Activated B cell treated with CpG ODN at 0.5 μM for 24 hours (primary cell): ENCODE measurements at regions not wholly inside any gene's neighbourhood (a gene's known extent, or its start where the extent isn't known, plus 50 kb on each side); places are given as distances from the start of the nearest gene placed in this dataset.
A peak's percentile ranks its signal among the peaks of the same experiment; 100 is the strongest.

Experiments used
- ATAC-seq: fragments of 200-7000 bp; cut with Tn5 transposase; one replicate; pipeline ENCODE4 v1.10.0; 2021; ENCODE audit warnings: low read depth, mild to moderate bottlenecking, moderate library complexity
- CTCF ChIA-PET: fragments of 350-600 bp; sonication (Branson Sonifier 250); formaldehyde crosslinking; loops from one replicate; lab custom pipeline; 2021; ENCODE audit warnings: antibody characterized with exemption; lab: Charles Lee
- POLR2A ChIA-PET: fragments of 350-600 bp; sonication (Branson Sonifier 250); formaldehyde crosslinking; loops from one replicate; lab custom pipeline; 2021; ENCODE audit warnings: antibody characterized with exemption; lab: Charles Lee
- DNase-seq: peaks from one replicate; pipeline ENCODE4 v3.0.0; 2022
- H3K27ac Mint-ChIP-seq: one replicate; pipeline ENCODE4 v1.8.0; 2020; ENCODE audit warnings: mixed read lengths
- H3K27me3 Mint-ChIP-seq: one replicate; pipeline ENCODE4 v1.8.0; 2021; ENCODE audit warnings: mixed read lengths
- H3K36me3 Mint-ChIP-seq: one replicate; pipeline ENCODE4 v1.8.0; 2021; ENCODE audit warnings: low read depth, mixed read lengths
- H3K4me1 Mint-ChIP-seq: one replicate; pipeline ENCODE4 v1.8.0; 2021; ENCODE audit warnings: mixed read lengths
- H3K4me3 Mint-ChIP-seq: one replicate; pipeline ENCODE4 v1.8.0; 2020; ENCODE audit warnings: mild to moderate bottlenecking, mixed read lengths
- H3K9me3 Mint-ChIP-seq: one replicate; pipeline ENCODE4 v1.8.0; 2020; ENCODE audit warnings: mixed read lengths
- CTCF ChIP-seq: fragments of 200-600 bp; IDR thresholded peaks from one replicate; pipeline ENCODE4 v1.8.0; 2022; ENCODE audit warnings: antibody characterized with exemption, mild to moderate bottlenecking
- intact Hi-C: fragments of 100-400 bp; cut with micrococcal nuclease; formaldehyde crosslinking; loops from one replicate; pipeline ENCODE4 v1.15.1; 2024

- POLR2A ChIA-PET = no interaction called here
Observed at GRCh38 chr9:91034521-91034920, 232.9 kb downstream of the SYK start.

GRCh38 chr9:91034976-91035824 is 233.6 kb downstream of the SYK start:
- TF ChIP-seq CTCF = no peak
- Mint-ChIP-seq H3K9me3 (no peaks in the 10 kb centered on the region), H3K27ac (no peak overlapping the region), H3K27me3 (peaks cover 19% of the 10 kb centered on the region), H3K4me1 (peaks cover 31% of the 10 kb centered on the region), H3K4me3 (peak overlapping the region; percentile 36), H3K36me3 (no peaks in the 10 kb centered on the region)
- ChIA-PET POLR2A (no interaction called here), CTCF (interaction anchor here (1.5 to 3.0 kb wide), 2 partner anchors 391 to 692 kb away, joined by 5 to 25 read pairs; no protein-coding TSS in a partner anchor)
- DNase-seq (no peak), ATAC-seq (no peak)
- intact Hi-C loops = loop anchor here (1.0 to 5.0 kb wide), 4 partner anchors 120 to 692 kb away; no protein-coding TSS in a partner anchor

More at GRCh38 chr9:91034521-91034920, 232.9 kb downstream of the SYK start:
- Mint-ChIP-seq H3K36me3 (no peaks in the 10 kb centered on the region), H3K4me1 (peaks cover 31% of the 10 kb centered on the region), H3K9me3 (no peaks in the 10 kb centered on the region), H3K4me3 (no peak overlapping the region), H3K27ac (no peak overlapping the region), H3K27me3 (peaks cover 19% of the 10 kb centered on the region)
- intact Hi-C loops = loop anchor here (1.0 kb wide), 2 partner anchors 119 to 693 kb away; no protein-coding TSS in a partner anchor
- ATAC-seq = no peak
- CTCF ChIA-PET = interaction anchor here (1.5 to 3.0 kb wide), 2 partner anchors 391 to 692 kb away, joined by 5 to 25 read pairs; no protein-coding TSS in a partner anchor
- TF ChIP-seq CTCF = no peak
- no peak for DNase-seq

- H3K4me1 Mint-ChIP-seq = peaks cover 31% of the 10 kb centered on the region
Observed at GRCh38 chr9:91035825-91036208, 234.2 kb downstream of the SYK start.

GRCh38 chr9:91036356-91036755 is 234.7 kb downstream of the SYK start:
- Mint-ChIP-seq H3K9me3 (no peaks in the 10 kb centered on the region), H3K27me3 (peaks cover 12% of the 10 kb centered on the region), H3K4me1 (peaks cover 31% of the 10 kb centered on the region), H3K36me3 (no peaks in the 10 kb centered on the region), H3K4me3 (no peak overlapping the region), H3K27ac (no peak overlapping the region)
- intact Hi-C loops = loop anchor here (5.0 kb wide), 2 partner anchors 126 to 221 kb away; no protein-coding TSS in a partner anchor
- ChIA-PET POLR2A (no interaction called here), CTCF (no interaction called here)
- no peak for TF ChIP-seq CTCF
- ATAC-seq = no peak
- DNase-seq = no peak

More at GRCh38 chr9:91035825-91036208, 234.2 kb downstream of the SYK start:
- DNase-seq = no peak
- Mint-ChIP-seq H3K4me3 (peak overlapping the region; percentile 36), H3K36me3 (no peaks in the 10 kb centered on the region), H3K9me3 (no peaks in the 10 kb centered on the region), H3K27ac (no peak overlapping the region), H3K27me3 (peaks cover 17% of the 10 kb centered on the region)
- POLR2A ChIA-PET = no interaction called here
- TF ChIP-seq CTCF = no peak
- no peak for ATAC-seq
- intact Hi-C loops = loop anchor here (5.0 kb wide), 2 partner anchors 126 to 221 kb away; no protein-coding TSS in a partner anchor
- CTCF ChIA-PET = interaction anchor here (1.5 to 3.0 kb wide), 2 partner anchors 390 to 691 kb away, joined by 5 to 25 read pairs; no protein-coding TSS in a partner anchor
